Activated CD4-positive, alpha-beta T cell treated with anti-CD3 and anti-CD28 coated beads for 4 hours (primary cell): ENCODE measurements at regions not wholly inside any gene's neighbourhood (a gene's known extent, or its start where the extent isn't known, plus 50 kb on each side); places are given as distances from the start of the nearest gene placed in this dataset.
"Not testable (repeated sequence)": the region's sequence is repeated elsewhere in the genome, so short reads cannot be mapped to it uniquely, and the experiment has no call there.

Source experiments
- DNase-seq, 2 donors: peaks; one replicate each; pipeline ENCODE4 v3.0.0-alpha.2; 2020

- DNase-seq: no peak
Measured at GRCh38 chr12:72723732-72724131, 451.6 kb downstream of the TRHDE start.

- DNase-seq: no peak
Measured at GRCh38 chr12:72729451-72730010, 457.4 kb downstream of the TRHDE start.

- no peak for DNase-seq
Measured at GRCh38 chr12:72734581-72734980, 462.4 kb downstream of the TRHDE start.

GRCh38 chr12:72738811-72739210 is 466.6 kb downstream of the TRHDE start:
- DNase-seq: no peak

GRCh38 chr12:72740064-72740463 is 467.9 kb downstream of the TRHDE start:
- no peak for DNase-seq

GRCh38 chr12:72742568-72742967 is 470.4 kb downstream of the TRHDE start:
- DNase-seq: no peak

GRCh38 chr12:72746048-72746447 is 473.9 kb downstream of the TRHDE start:
- no peak for DNase-seq

GRCh38 chr12:72747111-72747849 is 475.1 kb downstream of the TRHDE start:
- no peak for DNase-seq

GRCh38 chr12:72748971-72749370 is 476.8 kb downstream of the TRHDE start:
- DNase-seq: no peak

- no peak for DNase-seq
Measured at GRCh38 chr12:72753571-72753970, 481.4 kb downstream of the TRHDE start.

- not testable (repeated sequence) for DNase-seq
Measured at GRCh38 chr12:72754026-72754425, 481.9 kb downstream of the TRHDE start.

GRCh38 chr12:72766517-72766916 is 494.3 kb downstream of the TRHDE start:
- no peak for DNase-seq

- no peak for DNase-seq
Measured at GRCh38 chr12:72774023-72774422, 501.9 kb downstream of the TRHDE start.

- DNase-seq: no peak
Measured at GRCh38 chr12:72777806-72778205, 505.6 kb downstream of the TRHDE start.

- DNase-seq: no peak
Measured at GRCh38 chr12:72790273-72790672, 518.1 kb downstream of the TRHDE start.

GRCh38 chr12:72792889-72793288 is 520.7 kb downstream of the TRHDE start:
- no peak for DNase-seq

GRCh38 chr12:72793796-72794195 is 521.6 kb downstream of the TRHDE start:
- no peak for DNase-seq

- DNase-seq: no peak
Measured at GRCh38 chr12:72815421-72815820, 543.3 kb downstream of the TRHDE start.

GRCh38 chr12:72828662-72829324 is 556.6 kb downstream of the TRHDE start:
- DNase-seq: no peak

GRCh38 chr12:72829838-72830237 is 557.7 kb downstream of the TRHDE start:
- no peak for DNase-seq

- DNase-seq: no peak
Measured at GRCh38 chr12:72832024-72832423, 559.9 kb downstream of the TRHDE start.

GRCh38 chr12:72836194-72836593 is 564.0 kb downstream of the TRHDE start:
- no peak for DNase-seq

- DNase-seq: no peak
Measured at GRCh38 chr12:72839696-72840095, 567.5 kb downstream of the TRHDE start.

- DNase-seq: no peak
Measured at GRCh38 chr12:72863671-72864070, 591.5 kb downstream of the TRHDE start.
